ENCODE measurements at regions not wholly inside any gene's neighbourhood (a gene's known extent, or its start where the extent isn't known, plus 50 kb on each side); places are given as distances from the start of the nearest gene placed in this dataset.

- POLR2A ChIA-PET, result no interaction called here
- BruUV-seq (replicated peaks), result no TSS peak
- no peak overlapping the region for H3K4me2 ChIP-seq (ENCODE audit: low read length)
- no peaks in the 10 kb centered on the region for H3K79me2 ChIP-seq (ENCODE audit: insufficient read depth, low read length)
- H3K9ac ChIP-seq (ENCODE audit: low read length), result no peak overlapping the region
- H2AFZ ChIP-seq (ENCODE audit: low read depth, low read length, poor library complexity, severe bottlenecking), result no peak overlapping the region
- no peak overlapping the region for H3K4me3 ChIP-seq (replicated peaks in 1 of 2; ENCODE audit: low read depth in 1 of 2, low read length in 2 of 2)
- H3K9me3 ChIP-seq (ENCODE audit: control insufficient read depth in 1 of 2, insufficient read depth in 1 of 2, low read depth in 1 of 2, low read length in 2 of 2), result no peaks in the 10 kb centered on the region
- CTCF ChIA-PET, result interaction anchor here (1.1 kb wide), 1 partner anchor 13 kb away, joined by 3 read pairs; no protein-coding TSS in a partner anchor
- H3K4me1 ChIP-seq (ENCODE audit: control insufficient read depth in 1 of 2, insufficient read depth in 2 of 2, low read length in 2 of 2), result peaks cover 3 to 13% of the 10 kb centered on the region in 2 experiments; a peak in 2 of 4 replicates
- no peaks in the 10 kb centered on the region for H3K36me3 ChIP-seq (ENCODE audit: control insufficient read depth in 1 of 2, insufficient read depth in 2 of 2, low read length in 2 of 2)
- ATAC-seq (no peak), DNase-seq (ENCODE audit: low read depth, low spot score) (no peak)
- no peak overlapping the region for H3K27ac ChIP-seq (ENCODE audit: low read depth, low read length)
- H3K9me2 ChIP-seq (ENCODE audit: insufficient read depth), result no peaks in the 10 kb centered on the region
- H3K27me3 ChIP-seq (ENCODE audit: insufficient read depth, low read length), result peaks cover 19% of the 10 kb centered on the region
- TF ChIP-seq ZNF274 (IDR thresholded peaks at IDR 0.05; ENCODE audit: low read depth, low read length) (no peak), FOSL1 (IDR thresholded peaks at IDR 0.05; ENCODE audit: low read depth) (no peak), SIN3A (IDR thresholded peaks at IDR 0.05; ENCODE audit: low read depth) (no peak), EZH2 (IDR thresholded peaks at IDR 0.05) (no peak), REST (IDR thresholded peaks at IDR 0.05; ENCODE audit: low read depth) (no peak), YY1 (IDR thresholded peaks at IDR 0.05; ENCODE audit: extremely low read depth, insufficient replicate concordance, low read depth, low read length) (no peak), MAX (IDR thresholded peaks at IDR 0.05) (no peak), TCF7L2 (IDR thresholded peaks at IDR 0.05; ENCODE audit: borderline replicate concordance, extremely low read depth, insufficient read depth, insufficient read length) (no peak), RAD21 (IDR thresholded peaks at IDR 0.05; ENCODE audit: low read depth) (no peak), POLR2A (IDR thresholded peaks at IDR 0.05; ENCODE audit: borderline replicate concordance, extremely low read depth, insufficient read depth, insufficient read length) (no peak), CBX3 (IDR thresholded peaks at IDR 0.05; ENCODE audit: low read depth) (no peak), ZFX (IDR thresholded peaks at IDR 0.05) (no peak), POLR2AphosphoS5 (IDR thresholded peaks at IDR 0.05; ENCODE audit: low read depth, low read length) (no peak), SRF (IDR thresholded peaks at IDR 0.05; ENCODE audit: low read depth) (no peak)
- no peaks in the 10 kb centered on the region for H4K20me1 ChIP-seq (ENCODE audit: insufficient read depth)
- intact Hi-C loops (cut with micrococcal nuclease), result no loop called here
- RAD21 ChIA-PET (ENCODE audit: low non-redundant PET in 1 of 2, low total read pairs in 2 of 2, uncharacterized antibody in 2 of 2, unreplicated experiment in 2 of 2), result no interaction called here
Observed at GRCh38 chr1:50335036-50335435, 88.2 kb downstream of the DMRTA2 start.
